Activated naive CD4-positive, alpha-beta T cell treated with anti-CD3 and anti-CD28 coated beads, Interleukin-2, amount 50 U/mL, for 16 hours (primary cell): ENCODE measurements at regions not wholly inside any gene's neighbourhood (a gene's known extent, or its start where the extent isn't known, plus 50 kb on each side); places are given as distances from the start of the nearest gene placed in this dataset.

Source experiments
- DNase-seq: peaks from one replicate; pipeline ENCODE4 v3.0.0-alpha.2; 2020

GRCh38 chr2:94939349-94939748 is 68.1 kb downstream of the TEKT4 start:
- no peak for DNase-seq

DNA sequence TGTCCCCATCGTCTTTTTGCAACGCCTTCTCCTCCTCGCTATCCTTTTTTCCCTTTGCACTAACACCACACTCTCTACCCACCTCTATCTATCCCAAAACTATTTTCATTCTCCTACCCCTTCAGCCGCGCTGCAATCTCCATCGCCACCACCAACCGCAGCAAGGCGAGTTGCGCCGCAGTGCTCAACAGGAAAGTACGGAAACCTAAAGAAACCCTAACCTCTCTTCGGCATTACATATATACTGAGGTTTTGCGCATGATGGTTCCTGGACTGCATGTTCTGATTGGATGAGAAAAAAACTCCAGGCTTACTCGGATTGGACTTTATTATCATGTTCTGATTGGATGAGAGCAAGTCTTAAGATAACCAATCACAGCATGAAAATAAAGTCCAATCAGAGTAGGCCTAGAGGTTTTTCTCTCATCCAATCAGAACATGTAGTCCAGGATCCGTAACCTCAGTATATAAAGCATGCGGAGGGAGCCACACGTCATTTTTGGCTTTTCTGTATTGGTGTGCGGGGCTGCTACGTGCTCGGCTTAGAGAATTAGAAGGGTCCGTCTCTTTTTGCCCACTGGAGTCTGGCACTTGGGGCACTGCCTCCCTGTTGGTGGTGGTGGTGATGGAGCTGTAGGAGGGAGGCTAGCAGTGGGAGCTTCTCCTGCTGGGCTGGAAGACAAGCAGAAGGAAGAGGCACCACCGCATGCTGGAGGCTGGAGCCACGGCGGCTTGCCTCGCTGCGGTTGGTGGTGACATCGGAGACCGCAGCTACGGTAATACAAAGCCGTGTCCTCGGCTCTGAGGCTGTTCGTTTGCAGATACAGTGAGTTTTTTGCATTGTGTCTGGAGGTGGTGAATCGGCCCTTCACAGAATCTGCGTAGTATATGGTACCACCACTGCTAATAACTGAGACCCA is 76.1 kb downstream of the TEKT4 start:
- DNase-seq, result no peak

GRCh38 chr2:94955702-94956101 is 69.8 kb upstream of the MAL start:
- no peak for DNase-seq

DNA sequence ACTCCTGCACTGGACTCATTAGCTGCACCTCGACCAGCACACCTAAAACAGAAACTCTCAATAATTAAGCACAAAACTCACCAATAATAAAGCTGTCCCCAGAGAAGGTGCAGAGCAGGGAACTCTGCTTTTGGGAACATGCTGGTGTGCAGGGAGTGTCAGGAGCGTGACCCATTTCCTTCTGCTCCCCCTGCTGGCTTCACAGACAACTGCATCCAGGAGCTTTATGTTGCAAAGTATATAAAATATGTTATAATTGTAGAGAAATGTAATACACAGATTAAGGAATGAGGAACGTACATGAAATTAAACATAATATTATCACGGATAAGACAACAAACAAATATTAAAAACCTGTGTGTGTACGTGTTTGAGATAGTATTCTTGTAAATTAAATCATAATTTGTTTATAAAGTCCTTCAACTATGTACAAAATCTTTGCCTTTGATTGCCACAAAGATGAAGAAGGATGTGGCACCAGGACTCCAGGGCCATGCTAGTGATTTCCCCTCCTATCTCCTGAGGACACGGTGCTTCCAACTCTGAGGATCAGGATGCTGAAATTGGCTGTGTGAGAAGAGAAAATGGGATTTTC is 68.6 kb upstream of the MAL start:
- peak; percentile 30 for DNase-seq

DNA sequence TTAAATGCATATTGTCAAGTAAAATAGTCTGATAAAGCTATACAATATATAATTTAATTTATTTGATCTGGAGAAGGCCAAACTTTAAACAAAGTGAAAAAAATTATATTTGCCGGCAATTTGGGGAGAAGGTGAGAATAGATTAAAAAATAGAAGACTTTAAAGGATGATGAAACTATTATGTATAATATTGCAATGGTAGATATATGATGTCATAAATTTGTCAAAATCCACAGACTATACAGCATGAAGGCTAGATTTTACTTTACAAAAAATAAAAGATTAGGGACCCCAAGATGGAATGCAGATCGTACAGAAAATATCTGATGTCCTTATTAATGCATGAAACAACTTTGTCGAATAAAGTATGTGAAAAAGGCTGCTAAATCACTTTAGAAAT is 67.3 kb upstream of the MAL start:
- no peak for DNase-seq

GRCh38 chr2:94960266-94960665 is 65.2 kb upstream of the MAL start:
- DNase-seq, result no peak

- DNase-seq, result no peak
Observed at GRCh38 chr2:94960751-94961150, 64.8 kb upstream of the MAL start.

DNA sequence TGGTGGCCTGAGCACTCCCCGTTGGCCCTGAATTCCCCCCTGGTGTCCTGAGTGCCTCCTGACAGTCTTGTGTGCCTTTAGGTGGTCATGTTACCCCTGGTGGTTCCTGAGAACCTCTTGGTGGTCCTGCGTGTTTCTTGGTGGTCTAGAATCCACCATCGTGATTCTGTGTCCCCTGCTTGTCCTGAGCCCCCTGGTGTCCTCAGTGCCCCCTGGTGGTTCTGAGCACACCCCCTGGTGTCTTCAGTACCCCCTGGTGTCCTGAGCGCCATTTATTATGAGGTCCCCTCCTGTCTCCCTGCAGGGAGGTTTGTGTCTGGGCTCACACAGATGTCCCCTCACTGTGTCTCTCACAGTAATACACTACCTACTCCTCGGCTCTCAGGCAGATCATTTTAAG is 61.3 kb upstream of the MAL start:
- no peak for DNase-seq

DNA sequence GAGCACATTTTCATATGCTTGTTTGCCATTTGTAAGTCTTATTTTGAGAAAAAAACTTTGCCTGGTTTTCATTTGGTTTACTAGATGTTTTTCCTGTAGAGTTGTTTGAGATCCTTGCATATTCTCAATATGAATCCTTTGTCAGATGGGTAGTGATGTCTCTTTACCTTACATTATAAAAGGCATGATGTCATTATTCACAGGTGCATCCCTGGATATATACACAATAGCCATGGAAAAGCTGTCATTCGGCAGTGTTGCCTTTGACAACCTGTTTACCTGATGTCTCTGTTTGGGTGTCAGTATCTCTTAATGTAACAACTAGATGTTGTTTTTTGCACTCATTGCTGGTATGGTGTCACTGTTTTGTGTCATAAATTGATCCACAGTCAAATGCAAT is 58.8 kb upstream of the MAL start:
- DNase-seq, result no peak

- DNase-seq, result no peak
Observed at GRCh38 chr2:94970353-94970752, 55.2 kb upstream of the MAL start.
